Adrenal gland (tissue), 9 donors: ENCODE measurements at regions not wholly inside any gene's neighbourhood (a gene's known extent, or its start where the extent isn't known, plus 50 kb on each side); places are given as distances from the start of the nearest gene placed in this dataset.

ENCODE experiments used
- DNase-seq, 7 donors: peaks; one replicate each; pipeline ENCODE4 v3.0.0-alpha.2; 2019 to 2020
- H3K27ac ChIP-seq, 5 donors: fragments of 200-600 bp; sonication (generic) in 4 of 5; 1 replicate in 3 of 5; 2 replicates in 2 of 5; pipeline versions ENCODE4 v1.5.1 to v1.8.0; 2016 to 2020; ENCODE audit warnings: mild to moderate bottlenecking in 1 of 5
- H3K27me3 ChIP-seq: fragments of 200-600 bp; 2 replicates; pipeline ENCODE4 v1.8.0; 2021
- H3K36me3 ChIP-seq, 2 donors: fragments of 200-600 bp; replicated peaks in 1 of 2; 1 replicate in 1 of 2; 2 replicates in 1 of 2; pipeline versions ENCODE4 v1.5.1 to v1.8.0; 2018 to 2022
- H3K4me1 ChIP-seq, 2 donors: fragments of 200-600 bp; replicated peaks in 1 of 2; 1 replicate in 1 of 2; 2 replicates in 1 of 2; pipeline versions ENCODE4 v1.5.1 to v1.8.0; 2018 to 2021
- H3K4me3 ChIP-seq, 4 donors: fragments of 200-600 bp; sonication (generic) in 3 of 4; one replicate each; pipeline ENCODE4 v1.5.1; 2016 to 2018
- H3K9me3 ChIP-seq, 3 donors: fragments of 200-600 bp; sonication (generic) in 1 of 3; replicated peaks in 1 of 3; 1 replicate in 2 of 3; 2 replicates in 1 of 3; pipeline versions ENCODE4 v1.5.1 to v1.8.0; 2016 to 2021
- POLR2A ChIP-seq, 2 donors: fragments of 450-650 bp; IDR thresholded peaks; one replicate each; pipeline ENCODE4 v1.6.1; 2017; ENCODE audit warnings: antibody characterized with exemption in 2 of 2, mild to moderate bottlenecking in 2 of 2, moderate library complexity in 1 of 2
- WGBS, 4 donors: extraction: QIAGEN DNeasy Blood & Tissue Kit in 2 of 4; methylation state at CpG; one replicate each; pipeline versions ENCODE4 v1.1.5 to v1.1.7; 2013 to 2017; 5-methylcytosine and 5-hydroxymethylcytosine counted together
- intact Hi-C, 2 donors: fragments of 100-400 bp; cut with DNase I; formaldehyde crosslinking; loops; one replicate each; pipeline versions ENCODE4 v1.14.1 to v1.15.0; 2022 to 2023
- TF ChIP-seq, protein P1 (sequence below), 6 experiments: fragments of 450-650 bp in 4 of 6; fragments of 200-600 bp in 2 of 6; sonication (generic) in 1 of 6; IDR thresholded peaks; 1 replicate in 5 of 6; 2 replicates in 1 of 6; pipeline versions ENCODE4 v1.5.1 to v1.8.0; 2016 to 2021; ENCODE audit warnings: antibody characterized with exemption in 6 of 6, mild to moderate bottlenecking in 2 of 6, moderate library complexity in 1 of 6
- donor health status: healthy with polysubstance abuse.
- donor health status: Bipolar disorder and iron deficiency.
- donor health status: DM: yes; HTN: yes; CAD: no.
- donor health status: DM: no; HTN: no; CAD: no.
- donor health status: DM: no; HTN: no; CAD: no.

DNA sequence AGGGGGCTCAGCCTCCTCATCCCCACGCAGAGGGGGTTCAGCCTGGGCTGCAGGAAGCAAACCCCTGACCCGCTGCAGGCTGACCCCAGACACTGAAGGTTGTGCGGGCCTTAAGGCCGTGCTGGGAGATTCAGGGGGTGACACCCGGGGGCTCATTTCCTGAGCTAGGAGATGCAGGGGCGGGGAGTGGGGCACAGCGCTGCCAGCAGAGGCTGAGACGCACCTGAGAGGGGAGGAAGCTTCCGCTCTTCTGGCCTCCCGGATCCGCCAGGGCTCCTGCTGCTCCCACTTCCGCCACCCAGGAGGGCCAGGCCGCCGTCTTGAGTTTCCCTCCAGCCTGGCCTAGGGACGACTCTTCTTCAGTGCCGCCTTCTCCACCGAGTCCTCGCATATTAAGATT lies 173.2 kb upstream of the FOXF1 start:
- DNase-seq: no peak
- TF ChIP-seq, protein P1, sequence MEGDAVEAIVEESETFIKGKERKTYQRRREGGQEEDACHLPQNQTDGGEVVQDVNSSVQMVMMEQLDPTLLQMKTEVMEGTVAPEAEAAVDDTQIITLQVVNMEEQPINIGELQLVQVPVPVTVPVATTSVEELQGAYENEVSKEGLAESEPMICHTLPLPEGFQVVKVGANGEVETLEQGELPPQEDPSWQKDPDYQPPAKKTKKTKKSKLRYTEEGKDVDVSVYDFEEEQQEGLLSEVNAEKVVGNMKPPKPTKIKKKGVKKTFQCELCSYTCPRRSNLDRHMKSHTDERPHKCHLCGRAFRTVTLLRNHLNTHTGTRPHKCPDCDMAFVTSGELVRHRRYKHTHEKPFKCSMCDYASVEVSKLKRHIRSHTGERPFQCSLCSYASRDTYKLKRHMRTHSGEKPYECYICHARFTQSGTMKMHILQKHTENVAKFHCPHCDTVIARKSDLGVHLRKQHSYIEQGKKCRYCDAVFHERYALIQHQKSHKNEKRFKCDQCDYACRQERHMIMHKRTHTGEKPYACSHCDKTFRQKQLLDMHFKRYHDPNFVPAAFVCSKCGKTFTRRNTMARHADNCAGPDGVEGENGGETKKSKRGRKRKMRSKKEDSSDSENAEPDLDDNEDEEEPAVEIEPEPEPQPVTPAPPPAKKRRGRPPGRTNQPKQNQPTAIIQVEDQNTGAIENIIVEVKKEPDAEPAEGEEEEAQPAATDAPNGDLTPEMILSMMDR (IDR thresholded peaks at IDR 0.05): no peak
- TF ChIP-seq POLR2A (IDR thresholded peaks at IDR 0.05): no peak
- no peak overlapping the region for H3K4me3 ChIP-seq

DNA sequence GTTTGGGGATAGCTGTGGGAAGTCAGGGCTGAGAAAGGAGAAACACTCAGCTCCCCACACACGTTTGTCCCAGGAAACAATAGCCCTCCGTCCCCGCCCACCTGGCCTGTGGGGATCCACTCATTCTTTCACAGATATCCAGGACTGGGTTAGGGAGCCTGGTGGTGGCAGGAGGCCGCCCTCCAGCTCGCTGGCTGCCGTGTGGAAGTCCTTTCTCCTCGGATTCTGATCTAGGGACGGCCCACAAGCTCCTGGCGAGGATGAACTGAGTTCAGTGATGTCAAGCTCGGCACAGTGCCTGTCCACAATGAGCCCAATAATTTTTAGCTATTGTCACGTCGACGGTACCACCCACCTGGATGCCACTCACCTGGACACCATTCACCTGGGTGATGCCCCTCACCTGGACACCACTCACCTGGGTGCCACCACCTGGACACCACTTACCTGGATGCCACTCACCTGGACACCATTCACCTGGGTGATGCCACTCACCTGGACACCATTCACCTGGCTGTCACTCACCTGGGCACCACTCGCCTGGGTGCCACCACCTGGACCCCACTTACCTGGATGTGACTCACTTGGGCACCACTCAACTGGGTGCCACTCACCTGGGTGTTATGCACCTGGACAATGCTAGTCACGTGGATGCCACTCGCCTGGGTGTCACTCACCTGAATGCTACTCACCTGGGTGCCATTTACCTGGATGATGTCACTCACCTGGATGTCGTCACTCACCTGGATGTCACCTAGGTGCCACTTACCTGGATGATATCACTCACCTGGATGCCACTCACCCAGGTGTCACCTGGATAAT lies 172.5 kb upstream of the FOXF1 start:
- 73 to 88% (median 78%) methylated on average over 15 to 17 of the region's 17 CpGs for WGBS, 4 donors
- Histone ChIP-seq H3K27me3 (peaks cover 18% of the 10 kb centered on the region), H3K36me3 (no peaks in the 10 kb centered on the region), H3K4me1 (no peaks in the 10 kb centered on the region), H3K27ac (no peak overlapping the region), H3K4me3 (no peak overlapping the region), H3K9me3 (no peaks in the 10 kb centered on the region)
- intact Hi-C loops: loop anchor here in 1 of 2 donors (5.0 kb wide), 1 partner anchor 180 kb away; no protein-coding TSS in a partner anchor
- DNase-seq: no peak
- TF ChIP-seq POLR2A (IDR thresholded peaks at IDR 0.05): no peak
- TF ChIP-seq, protein P1 (IDR thresholded peaks at IDR 0.05): no peak

More for the DNA sequence above, 173.2 kb upstream of the FOXF1 start:
- intact Hi-C loops: loop anchor here in 1 of 2 donors (5.0 kb wide), 1 partner anchor 180 kb away; no protein-coding TSS in a partner anchor
- H3K4me1 ChIP-seq: no peaks in the 10 kb centered on the region
- WGBS, 4 donors: 69 to 87% (median 80%) methylated on average over 7 to 18 of the region's 18 CpGs
- peaks cover 19% of the 10 kb centered on the region for H3K27me3 ChIP-seq
- no peaks in the 10 kb centered on the region for H3K36me3 ChIP-seq
- no peaks in the 10 kb centered on the region for H3K9me3 ChIP-seq
- no peak overlapping the region for H3K27ac ChIP-seq

DNA sequence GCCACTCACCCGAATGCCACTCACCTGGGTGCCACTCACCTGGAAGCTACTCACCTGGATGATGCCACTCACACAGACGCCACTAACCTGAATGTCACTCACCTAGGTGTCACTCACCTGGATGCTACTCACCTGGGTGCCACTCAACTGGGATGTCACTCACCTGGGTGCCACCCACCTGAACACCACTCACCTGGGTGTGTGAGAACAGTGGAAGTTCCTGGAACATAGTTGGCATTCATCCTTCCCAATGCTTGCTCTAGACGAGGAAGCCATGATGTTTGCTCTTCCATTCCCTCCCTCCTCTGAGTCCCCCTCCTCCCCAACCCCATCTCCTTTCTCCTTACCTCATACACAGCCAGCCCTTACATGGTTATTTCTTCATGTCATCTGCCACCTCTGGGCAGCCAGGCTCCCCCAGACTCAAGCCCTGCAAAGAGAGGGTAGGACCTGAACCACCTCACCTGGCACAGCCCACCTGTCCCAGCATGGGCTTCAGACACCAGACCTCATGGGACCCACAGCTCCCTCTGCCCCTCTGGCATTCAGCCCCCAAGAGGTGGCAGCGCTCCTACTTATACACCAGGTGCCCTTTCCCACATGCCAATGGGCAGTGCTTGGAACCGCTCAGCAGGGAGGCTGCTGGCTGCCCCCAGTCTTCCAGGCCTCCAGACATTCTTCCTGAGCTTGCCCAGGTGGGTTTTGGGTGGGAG lies 171.8 kb upstream of the FOXF1 start:
- no peaks in the 10 kb centered on the region for H3K36me3 ChIP-seq
- H3K4me1 ChIP-seq: peaks cover 0 to under 1% of the 10 kb centered on the region in 2 donors
- H3K27ac ChIP-seq: no peak overlapping the region
- intact Hi-C loops: loop anchor here in 1 of 2 donors (5.0 kb wide), 1 partner anchor 179 kb away; no protein-coding TSS in a partner anchor
- no peak for TF ChIP-seq POLR2A (IDR thresholded peaks at IDR 0.05)
- TF ChIP-seq, protein P1 (IDR thresholded peaks at IDR 0.05): no peak
- peaks cover 11% of the 10 kb centered on the region for H3K27me3 ChIP-seq
- DNase-seq: no peak
- WGBS, 4 donors: 78 to 84% (median 83%) methylated on average over 4 to 5 of the region's 5 CpGs
- no peaks in the 10 kb centered on the region for H3K9me3 ChIP-seq
- H3K4me3 ChIP-seq: no peak overlapping the region

DNA sequence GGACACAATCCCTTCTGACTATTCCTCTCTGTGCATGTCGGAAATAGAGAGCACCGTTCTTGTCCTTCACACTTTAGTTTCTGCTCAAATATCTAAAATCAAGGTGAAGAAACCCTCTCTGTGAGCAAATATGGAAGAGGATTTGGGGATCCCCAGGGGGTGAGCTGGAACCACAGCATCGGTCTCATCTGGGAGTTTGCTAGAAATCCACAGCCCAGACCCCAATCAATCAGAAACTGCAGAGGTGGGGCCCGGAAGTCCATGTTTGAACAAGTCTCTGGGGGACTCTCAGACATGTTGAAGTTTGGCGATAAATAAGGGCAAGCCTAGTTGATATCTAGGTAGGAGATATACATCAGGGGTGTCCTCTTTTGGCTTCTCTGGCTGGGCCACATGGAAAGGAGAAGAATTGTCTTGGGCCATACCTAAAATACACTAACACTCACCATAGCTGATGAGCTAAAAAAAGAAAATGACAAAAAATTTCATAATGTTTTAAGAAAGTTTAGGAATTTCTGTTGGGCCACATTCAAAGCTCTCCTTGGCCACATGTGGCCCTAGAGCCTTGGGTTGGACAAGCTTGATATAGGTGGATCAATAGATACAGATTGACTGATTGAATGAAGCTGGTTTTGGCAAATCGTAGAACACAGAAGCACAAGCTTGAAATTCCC lies 168.0 kb upstream of the FOXF1 start:
- Histone ChIP-seq H3K9me3 (no peaks in the 10 kb centered on the region), H3K4me3 (no peak overlapping the region), H3K4me1 (peaks cover 0 to 3% of the 10 kb centered on the region in 2 donors), H3K27ac (no peak overlapping the region), H3K27me3 (no peaks in the 10 kb centered on the region), H3K36me3 (no peaks in the 10 kb centered on the region)
- no peak for DNase-seq
- intact Hi-C loops: loop anchor here (10.0 kb wide), 2 partner anchors 173 to 267 kb away; partner anchors contain the start of gene FOXF1 (in 1 of the 2)
- 63 to 73% (median 67%) methylated on average over 5 to 6 of the region's 6 CpGs for WGBS, 4 donors
- TF ChIP-seq, protein P1 (IDR thresholded peaks at IDR 0.05): no peak
- TF ChIP-seq POLR2A (IDR thresholded peaks at IDR 0.05): no peak
